Hepatocyte (in vitro differentiated cells): ENCODE measurements at regions not wholly inside any gene's neighbourhood (a gene's known extent, or its start where the extent isn't known, plus 50 kb on each side); places are given as distances from the start of the nearest gene placed in this dataset.

Source experiments
- DNase-seq: peaks from one replicate; pipeline ENCODE4 v3.0.0-alpha.2; 2016; ENCODE audit warnings: low spot score
- H2AFZ ChIP-seq: fragments of 200-600 bp; sonication (generic); 2 replicates; pipeline ENCODE4 v1.6.0; 2016; ENCODE audit warnings: antibody characterized with exemption, mild to moderate bottlenecking
- H3K27ac ChIP-seq: fragments of 200-600 bp; sonication (generic); 2 replicates; pipeline ENCODE4 v1.5.1; 2016; ENCODE audit warnings: mild to moderate bottlenecking
- H3K27me3 ChIP-seq: fragments of 200-600 bp; sonication (generic); 2 replicates; pipeline ENCODE4 v1.6.1; 2016
- H3K36me3 ChIP-seq: fragments of 200-600 bp; sonication (generic); replicated peaks from 2 replicates; pipeline ENCODE4 v1.5.1; 2016; ENCODE audit warnings: low read depth; ENCODE audit not compliant: insufficient read depth
- H3K4me1 ChIP-seq: fragments of 200-600 bp; sonication (generic); 2 replicates; pipeline ENCODE4 v1.5.1; 2016; ENCODE audit warnings: mild to moderate bottlenecking, moderate library complexity; ENCODE audit not compliant: insufficient read depth
- H3K4me2 ChIP-seq: fragments of 200-600 bp; sonication (generic); 2 replicates; pipeline ENCODE4 v1.6.0; 2016
- H3K4me3 ChIP-seq: fragments of 200-600 bp; sonication (generic); 2 replicates; pipeline ENCODE4 v1.5.1; 2016; ENCODE audit warnings: mild to moderate bottlenecking
- H3K79me2 ChIP-seq: fragments of 200-600 bp; sonication (generic); 2 replicates; pipeline ENCODE4 v1.6.0; 2017; ENCODE audit warnings: mild to moderate bottlenecking
- H3K9me2 ChIP-seq: fragments of 200-600 bp; sonication (generic); replicated peaks from 2 replicates; pipeline ENCODE4 v1.6.0; 2017; ENCODE audit warnings: mild to moderate bottlenecking; ENCODE audit not compliant: insufficient read depth
- H3K9me3 ChIP-seq: fragments of 200-600 bp; sonication (generic); 2 replicates; pipeline ENCODE4 v1.5.1; 2016; ENCODE audit warnings: low read depth, mild to moderate bottlenecking
- H4K20me1 ChIP-seq: fragments of 200-600 bp; sonication (generic); 2 replicates; pipeline ENCODE4 v1.6.0; 2016; ENCODE audit warnings: mild to moderate bottlenecking; ENCODE audit not compliant: insufficient read depth, poor library complexity, severe bottlenecking
- CTCF ChIP-seq: fragments of 200-600 bp; sonication (generic); IDR thresholded peaks from 2 replicates; pipeline ENCODE4 v1.5.1; 2016; ENCODE audit warnings: antibody characterized with exemption, mild to moderate bottlenecking; ENCODE audit not compliant: poor library complexity
- EZH2 ChIP-seq: fragments of 200-600 bp; sonication (generic); IDR thresholded peaks from 2 replicates; pipeline ENCODE4 v1.6.1; 2016; ENCODE audit warnings: antibody characterized with exemption, mild to moderate bottlenecking, borderline replicate concordance
- EZH2phosphoT487 ChIP-seq: fragments of 200-600 bp; sonication (generic); IDR thresholded peaks from one replicate; pipeline ENCODE4 v1.6.1; 2018; ENCODE audit warnings: antibody characterized with exemption, mild to moderate bottlenecking, low read depth, moderate library complexity; ENCODE audit not compliant: unreplicated experiment, severe bottlenecking
- WGBS: methylation state at CpG from one replicate; pipeline ENCODE4 v1.1.6; 2016; ENCODE audit warnings: low lambda C conversion rate; ENCODE audit errors: missing lambda C conversion rate; 5-methylcytosine and 5-hydroxymethylcytosine counted together

GRCh38 chr2:147451902-147452515, 392.8 kb upstream of the ACVR2A start:
- no peak overlapping the region for H3K4me3 ChIP-seq
- no peak overlapping the region for H3K4me2 ChIP-seq
- no peaks in the 10 kb centered on the region for H3K27me3 ChIP-seq
- no peaks in the 10 kb centered on the region for H4K20me1 ChIP-seq
- H3K9me2 ChIP-seq = no peaks in the 10 kb centered on the region
- no peaks in the 10 kb centered on the region for H3K79me2 ChIP-seq
- H3K36me3 ChIP-seq = no peaks in the 10 kb centered on the region
- H2AFZ ChIP-seq = no peak overlapping the region
- no peaks in the 10 kb centered on the region for H3K9me3 ChIP-seq
- TF ChIP-seq EZH2 = no peak
- TF ChIP-seq CTCF = no peak
- TF ChIP-seq EZH2phosphoT487 = no peak
- WGBS = 47% methylated on average over 3 of the region's 3 CpGs
- H3K4me1 ChIP-seq = peaks cover 10% of the 10 kb centered on the region
- no peak for DNase-seq
- no peak overlapping the region for H3K27ac ChIP-seq

- no peak for DNase-seq
- Histone ChIP-seq H3K4me1 (peaks cover 10% of the 10 kb centered on the region), H2AFZ (no peak overlapping the region), H3K4me3 (no peak overlapping the region), H3K4me2 (no peak overlapping the region), H3K27ac (no peak overlapping the region), H3K9me3 (no peaks in the 10 kb centered on the region), H4K20me1 (no peaks in the 10 kb centered on the region), H3K36me3 (no peaks in the 10 kb centered on the region), H3K79me2 (no peaks in the 10 kb centered on the region), H3K9me2 (no peaks in the 10 kb centered on the region), H3K27me3 (no peaks in the 10 kb centered on the region)
- TF ChIP-seq EZH2phosphoT487 (no peak), EZH2 (no peak), CTCF (no peak)
- WGBS = 80% methylated on average over 4 of the region's 4 CpGs
These were observed 393.9 kb upstream of the ACVR2A start for GRCh38 chr2:147450661-147451510.

GRCh38 chr2:147449323-147449991, 395.4 kb upstream of the ACVR2A start:
- peaks cover 10% of the 10 kb centered on the region for H3K4me1 ChIP-seq
- DNase-seq = peak; percentile 11
- WGBS = 26% methylated on average over 7 of the region's 7 CpGs
- no peak for TF ChIP-seq CTCF
- no peak for TF ChIP-seq EZH2phosphoT487
- no peak for TF ChIP-seq EZH2
- H3K79me2 ChIP-seq = no peaks in the 10 kb centered on the region
- peak overlapping the region; percentile 8 for H3K27ac ChIP-seq
- H3K9me2 ChIP-seq = no peaks in the 10 kb centered on the region
- H3K9me3 ChIP-seq = no peaks in the 10 kb centered on the region
- peak overlapping the region; percentile 28 for H3K4me2 ChIP-seq
- no peaks in the 10 kb centered on the region for H3K36me3 ChIP-seq
- no peaks in the 10 kb centered on the region for H4K20me1 ChIP-seq
- H3K27me3 ChIP-seq = no peaks in the 10 kb centered on the region
- H3K4me3 ChIP-seq = no peak overlapping the region
- no peak overlapping the region for H2AFZ ChIP-seq
